ENCODE measurements at regions not wholly inside any gene's neighbourhood (a gene's known extent, or its start where the extent isn't known, plus 50 kb on each side); places are given as distances from the start of the nearest gene placed in this dataset.

DNA sequence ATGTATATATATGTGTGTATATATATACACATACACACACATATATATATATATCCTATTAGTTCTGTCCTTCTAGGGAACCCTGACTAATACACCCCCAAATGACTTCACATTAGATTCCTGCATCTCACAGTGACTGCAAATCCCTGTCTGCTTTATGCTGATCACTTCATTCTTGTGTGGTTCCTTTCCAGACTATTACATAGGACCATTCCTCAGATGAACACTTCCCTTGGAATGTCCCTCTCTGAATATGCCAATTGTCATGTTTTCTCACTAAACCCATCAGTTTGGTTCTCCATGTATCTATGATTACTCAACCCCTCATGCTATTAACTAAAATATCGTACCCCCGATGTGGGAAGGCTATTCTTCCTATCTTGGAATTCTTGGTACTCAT lies 605.2 kb upstream of the NR3C2 start:
- TF ChIP-seq CTCF (IDR thresholded peaks at IDR 0.05) (no peak), POLR2A (IDR thresholded peaks at IDR 0.05) (no peak), POLR2AphosphoS5 (IDR thresholded peaks at IDR 0.05; ENCODE audit: insufficient read depth in 1 of 2, low read depth in 1 of 2) (no peak)

Measured in vagina (tissue), 2 donors.